DND-41 (cell line): ENCODE measurements at regions not wholly inside any gene's neighbourhood (a gene's known extent, or its start where the extent isn't known, plus 50 kb on each side); places are given as distances from the start of the nearest gene placed in this dataset.

Source experiments
- ATAC-seq: fragments of 200-7000 bp; cut with Tn5 transposase; 3 replicates; pipeline ENCODE4 v1.9.1; 2021; ENCODE audit warnings: low read depth; ENCODE audit not compliant: insufficient read depth
- DNase-seq: peaks from one replicate; pipeline ENCODE4 v3.0.0-alpha.2; 2020
- H2AFZ ChIP-seq: 2 replicates; pipeline ENCODE4 v1.6.0; 2012; ENCODE audit warnings: low read depth, low read length
- H3K27ac ChIP-seq: 2 replicates; pipeline ENCODE4 v1.5.1; 2012; ENCODE audit warnings: low read length, inconsistent platforms
- H3K27me3 ChIP-seq: fragments of 200-600 bp; sonication (generic); 2 replicates; pipeline ENCODE4 v1.6.0; 2012; ENCODE audit warnings: low read length, mild to moderate bottlenecking, inconsistent platforms; ENCODE audit not compliant: insufficient read depth, poor library complexity
- H3K36me3 ChIP-seq: 2 replicates; pipeline ENCODE4 v1.5.1; 2012; ENCODE audit warnings: low read length, inconsistent platforms; ENCODE audit not compliant: insufficient read depth
- H3K4me1 ChIP-seq: 2 replicates; pipeline ENCODE4 v1.5.1; 2012; ENCODE audit warnings: mild to moderate bottlenecking, low read length; ENCODE audit not compliant: insufficient read depth
- H3K4me2 ChIP-seq: 2 replicates; pipeline ENCODE4 v1.6.0; 2012; ENCODE audit warnings: mild to moderate bottlenecking, moderate library complexity, low read length, inconsistent platforms; ENCODE audit not compliant: insufficient read depth
- H3K4me3 ChIP-seq, 2 experiments: fragments of 200-600 bp in 1 of 2; shearing (Covaris generic) in 1 of 2; 2 replicates each; pipeline ENCODE4 v1.5.1; 2012 to 2016; ENCODE audit warnings: inconsistent platforms in 2 of 2, low read length in 2 of 2, mild to moderate bottlenecking in 2 of 2, low read depth in 1 of 2, moderate library complexity in 1 of 2
- H3K79me2 ChIP-seq: 2 replicates; pipeline ENCODE4 v1.6.0; 2012; ENCODE audit warnings: low read length, inconsistent platforms; ENCODE audit not compliant: insufficient read depth
- H3K9ac ChIP-seq: 2 replicates; pipeline ENCODE4 v1.6.0; 2012; ENCODE audit warnings: low read depth, mild to moderate bottlenecking, inconsistent platforms, low read length, moderate library complexity
- H3K9me3 ChIP-seq: 2 replicates; pipeline ENCODE4 v1.5.1; 2012; ENCODE audit warnings: low read length, moderate library complexity, mild to moderate bottlenecking, inconsistent platforms; ENCODE audit not compliant: insufficient read depth, severe bottlenecking
- H4K20me1 ChIP-seq: 2 replicates; pipeline ENCODE4 v1.6.0; 2012; ENCODE audit warnings: low read length; ENCODE audit not compliant: insufficient read depth
- CTCF ChIP-seq: IDR thresholded peaks from 2 replicates; pipeline ENCODE4 v1.5.1; 2012; ENCODE audit warnings: borderline replicate concordance, low read length, moderate library complexity, mild to moderate bottlenecking; ENCODE audit not compliant: poor library complexity, severe bottlenecking; ENCODE audit errors: extremely low read depth
- EZH2 ChIP-seq: IDR thresholded peaks from 3 replicates; pipeline ENCODE4 v1.6.1; 2012; ENCODE audit warnings: borderline replicate concordance, low read depth, mild to moderate bottlenecking, moderate library complexity, low read length, inconsistent platforms; ENCODE audit not compliant: severe bottlenecking

- H3K36me3 ChIP-seq, result no peaks in the 10 kb centered on the region
- H2AFZ ChIP-seq, result no peak overlapping the region
- H4K20me1 ChIP-seq, result no peaks in the 10 kb centered on the region
- DNase-seq, result no peak
- no peak overlapping the region for H3K4me3 ChIP-seq
- no peak overlapping the region for H3K4me2 ChIP-seq
- H3K9me3 ChIP-seq, result no peaks in the 10 kb centered on the region
- no peaks in the 10 kb centered on the region for H3K4me1 ChIP-seq
- no peak for ATAC-seq
- H3K79me2 ChIP-seq, result no peaks in the 10 kb centered on the region
- no peak overlapping the region for H3K9ac ChIP-seq
- no peak overlapping the region for H3K27ac ChIP-seq
- no peak for TF ChIP-seq CTCF
- no peak for TF ChIP-seq EZH2
- H3K27me3 ChIP-seq, result no peaks in the 10 kb centered on the region
Measured at GRCh38 chr1:67887146-67887545, 53.9 kb upstream of the GNG12 start.

- no peak overlapping the region for H3K4me3 ChIP-seq
- H4K20me1 ChIP-seq, result no peaks in the 10 kb centered on the region
- H3K9ac ChIP-seq, result no peak overlapping the region
- no peak overlapping the region for H3K4me2 ChIP-seq
- no peaks in the 10 kb centered on the region for H3K27me3 ChIP-seq
- no peaks in the 10 kb centered on the region for H3K36me3 ChIP-seq
- no peak overlapping the region for H3K27ac ChIP-seq
- no peaks in the 10 kb centered on the region for H3K4me1 ChIP-seq
- no peak for ATAC-seq
- no peaks in the 10 kb centered on the region for H3K9me3 ChIP-seq
- no peak overlapping the region for H2AFZ ChIP-seq
- no peaks in the 10 kb centered on the region for H3K79me2 ChIP-seq
- DNase-seq, result no peak
- TF ChIP-seq CTCF (no peak), EZH2 (no peak)
Measured at GRCh38 chr1:67886076-67886475, 52.8 kb upstream of the GNG12 start.

DNA sequence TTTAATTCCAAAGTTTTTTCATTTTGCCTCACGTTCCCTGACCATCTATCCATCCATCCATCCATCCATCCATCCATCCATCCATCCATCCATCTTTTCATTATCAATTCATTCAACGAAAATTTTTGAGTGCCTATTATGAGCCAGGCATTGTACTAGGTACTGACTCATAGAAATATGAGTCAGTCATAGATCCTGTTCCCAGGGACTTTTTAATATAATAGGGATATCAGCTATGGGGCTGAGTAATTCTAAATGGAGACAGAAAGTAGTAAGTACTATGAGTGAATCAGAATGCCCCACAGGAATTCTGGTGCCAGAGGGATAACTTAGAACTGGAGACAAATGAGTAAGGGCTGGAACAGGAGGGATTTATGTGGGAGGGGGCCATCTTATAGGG, 49.8 kb upstream of the GNG12 start:
- no peaks in the 10 kb centered on the region for H3K79me2 ChIP-seq
- no peak overlapping the region for H3K4me3 ChIP-seq
- ATAC-seq (no peak), DNase-seq (no peak)
- no peaks in the 10 kb centered on the region for H3K36me3 ChIP-seq
- no peak for TF ChIP-seq CTCF
- TF ChIP-seq EZH2, result no peak
- H3K9ac ChIP-seq, result no peak overlapping the region
- no peaks in the 10 kb centered on the region for H3K9me3 ChIP-seq
- H3K4me2 ChIP-seq, result no peak overlapping the region
- H3K4me1 ChIP-seq, result no peaks in the 10 kb centered on the region
- no peak overlapping the region for H3K27ac ChIP-seq
- H2AFZ ChIP-seq, result no peak overlapping the region
- H3K27me3 ChIP-seq, result no peaks in the 10 kb centered on the region
- H4K20me1 ChIP-seq, result no peaks in the 10 kb centered on the region
